ENCODE measurements at regions not wholly inside any gene's neighbourhood (a gene's known extent, or its start where the extent isn't known, plus 50 kb on each side); places are given as distances from the start of the nearest gene placed in this dataset.

DNA sequence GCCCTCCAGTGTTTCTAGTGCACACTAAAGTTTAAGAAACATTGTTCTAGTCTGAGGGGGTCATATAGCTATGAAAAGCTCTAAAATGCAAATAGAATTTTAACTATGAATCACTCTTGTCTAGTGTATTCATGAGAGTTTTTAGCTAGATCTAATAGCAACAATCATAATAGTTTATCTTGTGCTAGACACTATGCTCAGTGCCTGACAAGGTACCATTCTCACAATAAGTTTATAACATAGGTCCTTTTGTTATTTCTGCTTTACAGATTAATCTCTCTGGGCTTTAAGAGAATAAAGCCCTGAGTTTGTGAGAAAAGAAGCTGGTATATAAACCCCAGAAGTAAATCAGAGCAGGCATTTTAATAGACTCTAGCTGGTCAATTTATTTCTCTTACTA lies 2120.7 kb downstream of the MAT2B start:
- Histone ChIP-seq H3K36me3 (ENCODE audit: insufficient read depth, low read length) (no peaks in the 10 kb centered on the region), H4K20me1 (ENCODE audit: insufficient read depth) (no peaks in the 10 kb centered on the region), H3K4me3 (ENCODE audit: low read length) (no peak overlapping the region), H3K79me2 (replicated peaks; ENCODE audit: insufficient read depth, low read length) (no peaks in the 10 kb centered on the region), H3K27ac (ENCODE audit: low read length) (no peak overlapping the region), H3K9ac (ENCODE audit: low read length) (no peak overlapping the region), H3K9me3 (ENCODE audit: low read length) (no peaks in the 10 kb centered on the region), H3K4me2 (ENCODE audit: low read length) (no peak overlapping the region), H2AFZ (ENCODE audit: low read depth, low read length) (no peak overlapping the region), H3F3A (ENCODE audit: insufficient read depth, low read length, poor library complexity, severe bottlenecking) (no peaks in the 10 kb centered on the region), H3K27me3 (ENCODE audit: insufficient read depth, low read depth, low read length) (no peaks in the 10 kb centered on the region), H3K9me2 (ENCODE audit: insufficient read depth, low read length) (no peaks in the 10 kb centered on the region)
- no peak for TF ChIP-seq EP300 (conservative IDR thresholded peaks at IDR 0.05; ENCODE audit: poor library complexity, severe bottlenecking)
- TF ChIP-seq, protein P1, sequence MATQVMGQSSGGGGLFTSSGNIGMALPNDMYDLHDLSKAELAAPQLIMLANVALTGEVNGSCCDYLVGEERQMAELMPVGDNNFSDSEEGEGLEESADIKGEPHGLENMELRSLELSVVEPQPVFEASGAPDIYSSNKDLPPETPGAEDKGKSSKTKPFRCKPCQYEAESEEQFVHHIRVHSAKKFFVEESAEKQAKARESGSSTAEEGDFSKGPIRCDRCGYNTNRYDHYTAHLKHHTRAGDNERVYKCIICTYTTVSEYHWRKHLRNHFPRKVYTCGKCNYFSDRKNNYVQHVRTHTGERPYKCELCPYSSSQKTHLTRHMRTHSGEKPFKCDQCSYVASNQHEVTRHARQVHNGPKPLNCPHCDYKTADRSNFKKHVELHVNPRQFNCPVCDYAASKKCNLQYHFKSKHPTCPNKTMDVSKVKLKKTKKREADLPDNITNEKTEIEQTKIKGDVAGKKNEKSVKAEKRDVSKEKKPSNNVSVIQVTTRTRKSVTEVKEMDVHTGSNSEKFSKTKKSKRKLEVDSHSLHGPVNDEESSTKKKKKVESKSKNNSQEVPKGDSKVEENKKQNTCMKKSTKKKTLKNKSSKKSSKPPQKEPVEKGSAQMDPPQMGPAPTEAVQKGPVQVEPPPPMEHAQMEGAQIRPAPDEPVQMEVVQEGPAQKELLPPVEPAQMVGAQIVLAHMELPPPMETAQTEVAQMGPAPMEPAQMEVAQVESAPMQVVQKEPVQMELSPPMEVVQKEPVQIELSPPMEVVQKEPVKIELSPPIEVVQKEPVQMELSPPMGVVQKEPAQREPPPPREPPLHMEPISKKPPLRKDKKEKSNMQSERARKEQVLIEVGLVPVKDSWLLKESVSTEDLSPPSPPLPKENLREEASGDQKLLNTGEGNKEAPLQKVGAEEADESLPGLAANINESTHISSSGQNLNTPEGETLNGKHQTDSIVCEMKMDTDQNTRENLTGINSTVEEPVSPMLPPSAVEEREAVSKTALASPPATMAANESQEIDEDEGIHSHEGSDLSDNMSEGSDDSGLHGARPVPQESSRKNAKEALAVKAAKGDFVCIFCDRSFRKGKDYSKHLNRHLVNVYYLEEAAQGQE (IDR thresholded peaks at IDR 0.05; ENCODE audit: borderline replicate concordance), result no peak
- no peak for TF ChIP-seq EZH2 (IDR thresholded peaks at IDR 0.05; ENCODE audit: borderline replicate concordance, insufficient read depth, low read length, poor library complexity, severe bottlenecking)

- TF ChIP-seq POLR2AphosphoS5 (IDR thresholded peaks at IDR 0.05) (no peak), RAD21 (conservative IDR thresholded peaks at IDR 0.05) (no peak), EP300 (conservative IDR thresholded peaks at IDR 0.05; ENCODE audit: poor library complexity, severe bottlenecking) (no peak), MXI1 (conservative IDR thresholded peaks at IDR 0.05; ENCODE audit: poor library complexity, severe bottlenecking) (no peak), SMC3 (conservative IDR thresholded peaks at IDR 0.05; ENCODE audit: poor library complexity) (no peak)
- H3K27me3 ChIP-seq (ENCODE audit: insufficient read depth, low read depth, low read length), result no peaks in the 10 kb centered on the region
- no peaks in the 10 kb centered on the region for H3F3A ChIP-seq (ENCODE audit: insufficient read depth, low read length, poor library complexity, severe bottlenecking)
- H3K9me3 ChIP-seq (ENCODE audit: low read length), result no peaks in the 10 kb centered on the region
- no peak overlapping the region for H3K4me2 ChIP-seq (ENCODE audit: low read length)
- H3K36me3 ChIP-seq (ENCODE audit: insufficient read depth, low read length), result no peaks in the 10 kb centered on the region
- no peak overlapping the region for H2AFZ ChIP-seq (ENCODE audit: low read depth, low read length)
- no peak overlapping the region for H3K4me3 ChIP-seq (ENCODE audit: low read length)
- no peak overlapping the region for H3K27ac ChIP-seq (ENCODE audit: low read length)
- H3K9me2 ChIP-seq (ENCODE audit: insufficient read depth, low read length), result no peaks in the 10 kb centered on the region
- H3K79me2 ChIP-seq (replicated peaks; ENCODE audit: insufficient read depth, low read length), result no peaks in the 10 kb centered on the region
- no peak overlapping the region for H3K9ac ChIP-seq (ENCODE audit: low read length)
- H4K20me1 ChIP-seq (ENCODE audit: insufficient read depth), result no peaks in the 10 kb centered on the region
These were observed 2122.2 kb downstream of the MAT2B start for GRCh38 chr5:165627548-165628170.

GRCh38 chr5:165630261-165630778 lies 2124.9 kb downstream of the MAT2B start:
- no peaks in the 10 kb centered on the region for H3K79me2 ChIP-seq (replicated peaks; ENCODE audit: insufficient read depth, low read length)
- H2AFZ ChIP-seq (ENCODE audit: low read depth, low read length), result no peak overlapping the region
- no peaks in the 10 kb centered on the region for H3K9me2 ChIP-seq (ENCODE audit: insufficient read depth, low read length)
- H3K27me3 ChIP-seq (ENCODE audit: insufficient read depth, low read depth, low read length), result no peaks in the 10 kb centered on the region
- TF ChIP-seq, protein P2, sequence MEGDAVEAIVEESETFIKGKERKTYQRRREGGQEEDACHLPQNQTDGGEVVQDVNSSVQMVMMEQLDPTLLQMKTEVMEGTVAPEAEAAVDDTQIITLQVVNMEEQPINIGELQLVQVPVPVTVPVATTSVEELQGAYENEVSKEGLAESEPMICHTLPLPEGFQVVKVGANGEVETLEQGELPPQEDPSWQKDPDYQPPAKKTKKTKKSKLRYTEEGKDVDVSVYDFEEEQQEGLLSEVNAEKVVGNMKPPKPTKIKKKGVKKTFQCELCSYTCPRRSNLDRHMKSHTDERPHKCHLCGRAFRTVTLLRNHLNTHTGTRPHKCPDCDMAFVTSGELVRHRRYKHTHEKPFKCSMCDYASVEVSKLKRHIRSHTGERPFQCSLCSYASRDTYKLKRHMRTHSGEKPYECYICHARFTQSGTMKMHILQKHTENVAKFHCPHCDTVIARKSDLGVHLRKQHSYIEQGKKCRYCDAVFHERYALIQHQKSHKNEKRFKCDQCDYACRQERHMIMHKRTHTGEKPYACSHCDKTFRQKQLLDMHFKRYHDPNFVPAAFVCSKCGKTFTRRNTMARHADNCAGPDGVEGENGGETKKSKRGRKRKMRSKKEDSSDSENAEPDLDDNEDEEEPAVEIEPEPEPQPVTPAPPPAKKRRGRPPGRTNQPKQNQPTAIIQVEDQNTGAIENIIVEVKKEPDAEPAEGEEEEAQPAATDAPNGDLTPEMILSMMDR (IDR thresholded peaks at IDR 0.05; ENCODE audit: poor library complexity, severe bottlenecking), result peak; percentile 86
- TF ChIP-seq RAD21 (conservative IDR thresholded peaks at IDR 0.05) (peak; percentile 85), SMC3 (conservative IDR thresholded peaks at IDR 0.05; ENCODE audit: poor library complexity) (peak; percentile 83), TAF1 (IDR thresholded peaks at IDR 0.05; ENCODE audit: low read depth) (no peak)
- H3F3A ChIP-seq (ENCODE audit: insufficient read depth, low read length, poor library complexity, severe bottlenecking), result no peaks in the 10 kb centered on the region
- H3K9me3 ChIP-seq (ENCODE audit: low read length), result no peaks in the 10 kb centered on the region
- H4K20me1 ChIP-seq (ENCODE audit: insufficient read depth), result no peaks in the 10 kb centered on the region
- no peak overlapping the region for H3K4me2 ChIP-seq (ENCODE audit: low read length)
- no peak overlapping the region for H3K27ac ChIP-seq (ENCODE audit: low read length)
- no peak overlapping the region for H3K9ac ChIP-seq (ENCODE audit: low read length)
- no peak overlapping the region for H3K4me3 ChIP-seq (ENCODE audit: low read length)
- no peaks in the 10 kb centered on the region for H3K36me3 ChIP-seq (ENCODE audit: insufficient read depth, low read length)
